Natural killer cell (primary cell): ENCODE measurements at regions not wholly inside any gene's neighbourhood (a gene's known extent, or its start where the extent isn't known, plus 50 kb on each side); places are given as distances from the start of the nearest gene placed in this dataset.

Source experiments
- ATAC-seq, 3 donors: fragments of 150-1000 bp in 2 of 3; fragments of 200-7000 bp in 1 of 3; cut with Tn5 transposase; 1 replicate in 1 of 3; 2 replicates in 2 of 3; pipeline ENCODE4 v1.10.0; 2021; ENCODE audit warnings: mild to moderate bottlenecking in 2 of 3, moderate library complexity in 2 of 3
- DNase-seq, 2 donors: peaks; one replicate each; pipeline versions ENCODE4 v3.0.0 to v3.0.0-alpha.2; 2013 to 2021; ENCODE audit warnings: mixed read lengths in 1 of 2
- H3K27ac ChIP-seq: one replicate; pipeline ENCODE4 v1.5.1; 2013; ENCODE audit warnings: mild to moderate bottlenecking, low read length
- H3K27me3 ChIP-seq: one replicate; pipeline ENCODE4 v1.6.1; 2013; ENCODE audit warnings: low read length; ENCODE audit not compliant: control insufficient read depth, insufficient read depth
- H3K36me3 ChIP-seq: one replicate; pipeline ENCODE4 v1.6.1; 2013; ENCODE audit warnings: low read length; ENCODE audit not compliant: control insufficient read depth, insufficient read depth
- H3K4me1 ChIP-seq: one replicate; pipeline ENCODE4 v1.6.1; 2013; ENCODE audit warnings: low read length; ENCODE audit not compliant: control insufficient read depth, insufficient read depth
- H3K4me3 ChIP-seq: one replicate; pipeline ENCODE4 v1.5.1; 2013; ENCODE audit warnings: low read length
- H3K9me3 ChIP-seq: one replicate; pipeline ENCODE4 v1.6.1; 2013; ENCODE audit warnings: low read length; ENCODE audit not compliant: control insufficient read depth, insufficient read depth
- H3K27ac Mint-ChIP-seq, 2 donors: one replicate each; pipeline ENCODE4 v1.8.0; 2022; ENCODE audit warnings: mild to moderate bottlenecking in 2 of 2, mixed read lengths in 2 of 2, moderate library complexity in 1 of 2
- H3K27me3 Mint-ChIP-seq, 2 donors: one replicate each; pipeline ENCODE4 v1.8.0; 2022; ENCODE audit warnings: low read depth in 2 of 2, mixed read lengths in 2 of 2
- H3K36me3 Mint-ChIP-seq: one replicate; pipeline ENCODE4 v1.8.0; 2022; ENCODE audit warnings: mixed read lengths
- H3K4me1 Mint-ChIP-seq, 2 donors: one replicate each; pipeline ENCODE4 v1.8.0; 2022; ENCODE audit warnings: mixed read lengths in 2 of 2
- H3K4me3 Mint-ChIP-seq: one replicate; pipeline ENCODE4 v1.8.0; 2022; ENCODE audit warnings: mild to moderate bottlenecking, moderate library complexity, mixed read lengths
- H3K9me3 Mint-ChIP-seq, 2 donors: one replicate each; pipeline ENCODE4 v1.8.0; 2022; ENCODE audit warnings: mixed read lengths in 2 of 2
- CTCF ChIP-seq: fragments of 200-600 bp; IDR thresholded peaks from one replicate; pipeline ENCODE4 v1.8.0; 2022; ENCODE audit warnings: antibody characterized with exemption
- WGBS: methylation state at CpG from one replicate; pipeline ENCODE4 v1.1.7; 2013; ENCODE audit warnings: missing lambda C conversion rate; ENCODE audit not compliant: insufficient coverage; 5-methylcytosine and 5-hydroxymethylcytosine counted together
- intact Hi-C: fragments of 100-400 bp; cut with micrococcal nuclease; formaldehyde crosslinking; loops from one replicate; pipeline ENCODE4 v1.14.2; 2022

DNA sequence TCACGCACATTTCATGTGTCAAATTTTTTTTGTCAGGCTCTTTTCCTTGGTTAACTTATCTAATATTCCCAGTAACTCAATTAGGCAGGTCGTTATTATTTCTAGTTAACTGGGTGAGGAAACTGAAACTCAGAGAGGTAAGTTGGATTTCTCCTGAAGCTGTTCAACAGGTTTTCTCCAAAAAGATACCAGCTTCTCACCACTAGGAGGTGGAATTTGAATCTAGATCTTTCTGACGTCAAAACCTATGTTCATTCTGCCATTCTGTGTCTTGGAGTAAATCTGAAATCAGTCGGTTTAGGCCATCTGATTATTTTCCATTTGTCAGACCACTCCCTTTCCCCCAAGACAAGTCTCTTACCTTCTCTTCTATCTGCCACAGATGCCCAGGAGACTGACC lies 572.9 kb downstream of the ACTL7B start:
- no peak for DNase-seq
- Mint-ChIP-seq H3K27ac (no peak overlapping the region), H3K27me3 (no peaks in the 10 kb centered on the region), H3K4me1 (no peaks in the 10 kb centered on the region), H3K9me3 (peaks cover 0 to 8% of the 10 kb centered on the region in 2 donors), H3K36me3 (no peaks in the 10 kb centered on the region), H3K4me3 (no peak overlapping the region)
- no peaks in the 10 kb centered on the region for H3K9me3 ChIP-seq
- intact Hi-C loops: no loop called here
- no peaks in the 10 kb centered on the region for H3K36me3 ChIP-seq
- no peak for TF ChIP-seq CTCF
- 76% methylated on average over 3 of the region's 4 CpGs for WGBS
- no peak for ATAC-seq
- H3K4me3 ChIP-seq: no peak overlapping the region
- H3K27ac ChIP-seq: no peak overlapping the region
- H3K4me1 ChIP-seq: no peaks in the 10 kb centered on the region
- no peaks in the 10 kb centered on the region for H3K27me3 ChIP-seq

GRCh38 chr9:108281696-108282095 lies 574.1 kb downstream of the ACTL7B start:
- H3K4me3 ChIP-seq: no peak overlapping the region
- no peak for TF ChIP-seq CTCF
- ATAC-seq: no peak

GRCh38 chr9:108278341-108278740 lies 577.4 kb downstream of the ACTL7B start:
- ATAC-seq (no peak), DNase-seq (no peak)
- Mint-ChIP-seq H3K4me1 (no peaks in the 10 kb centered on the region), H3K27ac (no peak overlapping the region), H3K4me3 (no peak overlapping the region), H3K36me3 (no peaks in the 10 kb centered on the region), H3K9me3 (peaks cover 0 to 8% of the 10 kb centered on the region in 2 donors), H3K27me3 (no peaks in the 10 kb centered on the region)
- H3K9me3 ChIP-seq: peaks cover 2% of the 10 kb centered on the region
- H3K4me3 ChIP-seq: no peak overlapping the region
- no peak for TF ChIP-seq CTCF
- intact Hi-C loops: no loop called here
- H3K36me3 ChIP-seq: no peaks in the 10 kb centered on the region
- H3K27me3 ChIP-seq: no peaks in the 10 kb centered on the region
- H3K27ac ChIP-seq: no peak overlapping the region
- H3K4me1 ChIP-seq: no peaks in the 10 kb centered on the region

More at GRCh38 chr9:108281696-108282095, 574.1 kb downstream of the ACTL7B start:
- Mint-ChIP-seq H3K27me3 (no peaks in the 10 kb centered on the region), H3K27ac (no peak overlapping the region), H3K4me3 (no peak overlapping the region), H3K36me3 (no peaks in the 10 kb centered on the region), H3K9me3 (peaks cover 0 to 8% of the 10 kb centered on the region in 2 donors), H3K4me1 (no peaks in the 10 kb centered on the region)
- H3K9me3 ChIP-seq: no peaks in the 10 kb centered on the region
- no peaks in the 10 kb centered on the region for H3K4me1 ChIP-seq
- no peak for DNase-seq
- H3K27ac ChIP-seq: no peak overlapping the region
- WGBS: no CpG with 5 or more reads among the region's 1 CpG
- no peaks in the 10 kb centered on the region for H3K36me3 ChIP-seq
- intact Hi-C loops: no loop called here
- H3K27me3 ChIP-seq: no peaks in the 10 kb centered on the region

GRCh38 chr9:108277216-108277615 lies 578.6 kb downstream of the ACTL7B start:
- no peak overlapping the region for H3K4me3 Mint-ChIP-seq

More at GRCh38 chr9:108277216-108277615, 578.6 kb downstream of the ACTL7B start:
- intact Hi-C loops: no loop called here
- ATAC-seq (no peak), DNase-seq (no peak)
- Mint-ChIP-seq H3K9me3 (peaks cover 0 to 6% of the 10 kb centered on the region in 2 donors), H3K27ac (no peak overlapping the region), H3K4me1 (peaks cover 0 to 3% of the 10 kb centered on the region in 2 donors), H3K36me3 (no peaks in the 10 kb centered on the region), H3K27me3 (no peaks in the 10 kb centered on the region)
- H3K36me3 ChIP-seq: no peaks in the 10 kb centered on the region
- H3K27me3 ChIP-seq: no peaks in the 10 kb centered on the region
- H3K9me3 ChIP-seq: peaks cover 2% of the 10 kb centered on the region
- H3K4me1 ChIP-seq: no peaks in the 10 kb centered on the region
- TF ChIP-seq CTCF: no peak
- H3K27ac ChIP-seq: no peak overlapping the region
- no peak overlapping the region for H3K4me3 ChIP-seq
